Endothelial cell of umbilical vein (primary cell): ENCODE measurements at regions not wholly inside any gene's neighbourhood (a gene's known extent, or its start where the extent isn't known, plus 50 kb on each side); places are given as distances from the start of the nearest gene placed in this dataset.

Experiments
- BruUV-seq: library from RNA; stranded (reverse); fragments of 400-500 nt; replicated peaks from 2 replicates; lab custom pipeline; 2021; lab: Mats Ljungman, UMichigan
- CTCF ChIA-PET: fragments of 300-600, 350-600 bp; sonication (Branson Sonifier 250); formaldehyde crosslinking; loops from one replicate; lab custom pipeline; 2021; ENCODE audit warnings: antibody characterized with exemption, inconsistent platforms; lab: Charles Lee
- POLR2A ChIA-PET: fragments of 300-600, 350-600 bp; sonication (Branson Sonifier 250); formaldehyde crosslinking; loops from one replicate; lab custom pipeline; 2021; ENCODE audit warnings: antibody characterized with exemption, inconsistent platforms; lab: Charles Lee
- DNase-seq: peaks from one replicate; pipeline ENCODE4 v3.0.0-alpha.2; 2011; ENCODE audit warnings: low read depth, low spot score
- FAIRE-seq: peaks from 2 replicates; lab custom pipeline; 2011; peaks lifted over from hg19 to GRCh38; lab: Jason Lieb, UNC
- H2AFZ ChIP-seq: 2 replicates; pipeline ENCODE4 v1.6.0; 2012; ENCODE audit warnings: low read depth, low read length, control low read depth, inconsistent platforms
- H3K27ac ChIP-seq: 2 replicates; pipeline ENCODE4 v1.5.1; 2011; ENCODE audit warnings: low read depth, mild to moderate bottlenecking, control low read depth, low read length, moderate library complexity; ENCODE audit not compliant: insufficient read depth
- H3K27me3 ChIP-seq, 2 experiments: 2 replicates each; pipeline versions ENCODE4 v1.6.0 to v1.6.1; 2011; ENCODE audit warnings: low read length in 2 of 2, mixed read lengths in 1 of 2; ENCODE audit not compliant: control insufficient read depth in 2 of 2, insufficient read depth in 2 of 2
- H3K36me3 ChIP-seq, 2 experiments: 2 replicates in 1 of 2; 3 replicates in 1 of 2; pipeline ENCODE4 v1.5.1; 2011; ENCODE audit warnings: low read length in 2 of 2, mild to moderate bottlenecking in 1 of 2, moderate library complexity in 1 of 2; ENCODE audit not compliant: control insufficient read depth in 2 of 2, insufficient read depth in 2 of 2; ENCODE audit errors: extremely low read depth in 1 of 2
- H3K4me1 ChIP-seq: 3 replicates; pipeline ENCODE4 v1.5.1; 2011; ENCODE audit warnings: mild to moderate bottlenecking, low read length; ENCODE audit not compliant: control insufficient read depth, insufficient read depth; ENCODE audit errors: extremely low read depth
- H3K4me2 ChIP-seq: 2 replicates; pipeline ENCODE4 v1.6.1; 2011; ENCODE audit warnings: low read length, control low read depth, mixed read lengths; ENCODE audit not compliant: insufficient read depth
- H3K4me3 ChIP-seq, 3 experiments: fragments of 200-600 bp in 1 of 3; sonication (generic), shearing (Covaris generic) in 1 of 3; replicated peaks in 1 of 3; 2 replicates each; pipeline ENCODE4 v1.5.1; 2011 to 2016; ENCODE audit warnings: control low read depth in 3 of 3, low read length in 3 of 3, mild to moderate bottlenecking in 2 of 3, inconsistent platforms in 1 of 3, low read depth in 1 of 3, moderate library complexity in 1 of 3; ENCODE audit not compliant: insufficient read depth in 1 of 3
- H3K79me2 ChIP-seq: 2 replicates; pipeline ENCODE4 v1.6.0; 2012; ENCODE audit warnings: low read length, inconsistent platforms; ENCODE audit not compliant: control insufficient read depth, insufficient read depth
- H3K9ac ChIP-seq: replicated peaks from 2 replicates; pipeline ENCODE3; 2011; ENCODE audit warnings: low read length, control low read depth; ENCODE audit not compliant: insufficient read depth; ENCODE audit errors: extremely low read depth
- H3K9me1 ChIP-seq: replicated peaks from 3 replicates; pipeline ENCODE4 v1.6.0; 2011; ENCODE audit warnings: mild to moderate bottlenecking, low read length; ENCODE audit not compliant: control insufficient read depth, insufficient read depth; ENCODE audit errors: extremely low read depth
- H3K9me3 ChIP-seq: replicated peaks from 2 replicates; pipeline ENCODE4 v1.5.1; 2012; ENCODE audit warnings: low read length, inconsistent platforms; ENCODE audit not compliant: control insufficient read depth, insufficient read depth
- H4K20me1 ChIP-seq: replicated peaks from 2 replicates; pipeline ENCODE3; 2011; ENCODE audit warnings: mild to moderate bottlenecking, low read length; ENCODE audit not compliant: control insufficient read depth, insufficient read depth; ENCODE audit errors: extremely low read depth
- CTCF ChIP-seq, 2 donors: IDR thresholded peaks; 1 replicate in 1 of 2; 2 replicates in 1 of 2; pipeline ENCODE4 v1.5.1; 2011; ENCODE audit warnings: low read length in 2 of 2, mild to moderate bottlenecking in 2 of 2, moderate library complexity in 2 of 2, control low read depth in 1 of 2, inconsistent platforms in 1 of 2, low read depth in 1 of 2; ENCODE audit not compliant: insufficient read depth in 1 of 2; ENCODE audit errors: extremely low read depth in 1 of 2
- FOS ChIP-seq: IDR thresholded peaks from 2 replicates; pipeline ENCODE4 v1.6.1; 2011; ENCODE audit warnings: mild to moderate bottlenecking, low read length, moderate library complexity, borderline replicate concordance; ENCODE audit not compliant: insufficient read depth
- JUN ChIP-seq: IDR thresholded peaks from 2 replicates; pipeline ENCODE4 v1.6.1; 2011; ENCODE audit warnings: borderline replicate concordance, low read depth; ENCODE audit not compliant: insufficient read length, insufficient read depth
- POLR2A ChIP-seq: IDR thresholded peaks from 2 replicates; pipeline ENCODE4 v1.6.1; 2012; ENCODE audit warnings: low read depth, mild to moderate bottlenecking, control low read depth, low read length
- dilution Hi-C: fragments of 300-500 bp; cut with MboI; formaldehyde crosslinking; loops from one replicate; pipeline ENCODE4 v1.15.0; 2019; ENCODE audit warnings: low sequenced_read_pairs; ENCODE audit not compliant: extremely low pct_ligation_motif_present
- intact Hi-C: fragments of 100-400 bp; cut with micrococcal nuclease; formaldehyde crosslinking; loops from one replicate; pipeline ENCODE4 v1.10.0; 2022

- DNase-seq (no peak), FAIRE-seq (no peak)
- H3K9me3 ChIP-seq = peaks cover 8% of the 10 kb centered on the region
- no TSS peak for BruUV-seq
- no peaks in the 10 kb centered on the region for H3K27me3 ChIP-seq
- POLR2A ChIA-PET = no interaction called here
- intact Hi-C loops (no loop called here), dilution Hi-C loops (no loop called here)
- no peak overlapping the region for H2AFZ ChIP-seq
- H4K20me1 ChIP-seq = no peaks in the 10 kb centered on the region
- H3K9me1 ChIP-seq = no peaks in the 10 kb centered on the region
- no peak overlapping the region for H3K4me2 ChIP-seq
- CTCF ChIA-PET = no interaction called here
- no peak overlapping the region for H3K27ac ChIP-seq
- no peaks in the 10 kb centered on the region for H3K36me3 ChIP-seq
- TF ChIP-seq POLR2A = no peak
- H3K4me3 ChIP-seq = no peak overlapping the region
- no peaks in the 10 kb centered on the region for H3K79me2 ChIP-seq
- H3K9ac ChIP-seq = no peak overlapping the region
- H3K4me1 ChIP-seq = no peaks in the 10 kb centered on the region
Observed at GRCh38 chr1:2908561-2908960, 107.1 kb upstream of the TTC34 start.

- Histone ChIP-seq H2AFZ (no peak overlapping the region), H3K36me3 (no peaks in the 10 kb centered on the region), H4K20me1 (no peaks in the 10 kb centered on the region), H3K4me2 (no peak overlapping the region), H3K4me3 (no peak overlapping the region), H3K27me3 (no peaks in the 10 kb centered on the region), H3K4me1 (no peaks in the 10 kb centered on the region), H3K9me3 (peaks cover 8% of the 10 kb centered on the region), H3K79me2 (no peaks in the 10 kb centered on the region), H3K27ac (no peak overlapping the region), H3K9ac (no peak overlapping the region), H3K9me1 (no peaks in the 10 kb centered on the region)
- dilution Hi-C loops (no loop called here), intact Hi-C loops (no loop called here)
- TF ChIP-seq FOS (no peak), JUN (no peak), CTCF (IDR thresholded peaks at IDR 0.05; ENCODE audit: extremely low read depth in 1 of 2, insufficient read depth in 1 of 2, low read depth in 1 of 2, low read length in 2 of 2) (no peak)
- ChIA-PET CTCF (no interaction called here), POLR2A (no interaction called here)
- FAIRE-seq = no peak
- no TSS peak for BruUV-seq
- no peak for DNase-seq
Observed at GRCh38 chr1:2909797-2910196, 108.3 kb upstream of the TTC34 start.
